Mesodermal cell (in vitro differentiated cells): ENCODE measurements at regions not wholly inside any gene's neighbourhood (a gene's known extent, or its start where the extent isn't known, plus 50 kb on each side); places are given as distances from the start of the nearest gene placed in this dataset.
A peak's percentile ranks its signal among the peaks of the same experiment; 100 is the strongest.

Experiments used
- H3K27ac ChIP-seq: 2 replicates; pipeline ENCODE4 v1.7.0; 2013; ENCODE audit warnings: mild to moderate bottlenecking, low read depth, low read length, moderate library complexity; ENCODE audit not compliant: severe bottlenecking
- H3K36me3 ChIP-seq: 2 replicates; pipeline ENCODE4 v1.7.1; 2013; ENCODE audit warnings: mild to moderate bottlenecking, low read length, moderate library complexity; ENCODE audit not compliant: control insufficient read depth, insufficient read depth
- H3K4me1 ChIP-seq: one replicate; pipeline ENCODE4 v1.7.1; 2013; ENCODE audit warnings: mild to moderate bottlenecking, low read length; ENCODE audit not compliant: insufficient read depth, control insufficient read depth, poor library complexity, severe bottlenecking
- H3K4me3 ChIP-seq: 2 replicates; pipeline ENCODE4 v1.7.0; 2013; ENCODE audit warnings: low read length, control low read depth, mild to moderate bottlenecking; ENCODE audit not compliant: insufficient read depth, poor library complexity, severe bottlenecking; ENCODE audit errors: extremely low read depth
- H3K9me3 ChIP-seq: 2 replicates; pipeline ENCODE4 v1.7.1; 2013; ENCODE audit warnings: mild to moderate bottlenecking, low read length, moderate library complexity; ENCODE audit not compliant: control insufficient read depth
- WGBS, 2 experiments: methylation state at CpG; one replicate each; pipeline ENCODE4 v1.1.5; 2013; ENCODE audit warnings: missing lambda C conversion rate in 2 of 2; ENCODE audit not compliant: insufficient coverage in 2 of 2; 5-methylcytosine and 5-hydroxymethylcytosine counted together

DNA sequence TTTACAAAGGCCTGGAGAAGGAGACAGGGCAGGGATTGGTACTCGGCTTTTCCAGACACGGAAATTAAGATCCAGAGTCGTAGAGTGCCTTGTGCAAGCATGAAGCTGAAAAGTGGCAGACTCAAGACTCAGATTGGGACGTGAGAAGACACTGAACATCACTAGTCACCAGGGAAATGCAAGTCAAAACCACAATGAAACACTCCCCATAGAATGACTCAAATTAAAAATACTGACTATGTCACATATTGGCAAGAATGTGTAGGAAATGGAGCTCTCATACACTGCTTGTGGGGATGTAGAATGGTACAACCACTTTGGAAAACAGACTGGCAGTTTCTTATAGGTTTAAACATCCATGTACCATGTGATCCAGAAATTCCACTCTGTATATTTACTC, 472.0 kb downstream of the RPS24 start:
- no peaks in the 10 kb centered on the region for H3K36me3 ChIP-seq
- 84 to 89% methylated on average over 3 to 4 of the region's 4 CpGs for WGBS, 2 experiments
- H3K9me3 ChIP-seq, result no peaks in the 10 kb centered on the region
- H3K4me3 ChIP-seq, result no peak overlapping the region
- H3K27ac ChIP-seq, result no peak overlapping the region
- peaks cover 16% of the 10 kb centered on the region for H3K4me1 ChIP-seq

DNA sequence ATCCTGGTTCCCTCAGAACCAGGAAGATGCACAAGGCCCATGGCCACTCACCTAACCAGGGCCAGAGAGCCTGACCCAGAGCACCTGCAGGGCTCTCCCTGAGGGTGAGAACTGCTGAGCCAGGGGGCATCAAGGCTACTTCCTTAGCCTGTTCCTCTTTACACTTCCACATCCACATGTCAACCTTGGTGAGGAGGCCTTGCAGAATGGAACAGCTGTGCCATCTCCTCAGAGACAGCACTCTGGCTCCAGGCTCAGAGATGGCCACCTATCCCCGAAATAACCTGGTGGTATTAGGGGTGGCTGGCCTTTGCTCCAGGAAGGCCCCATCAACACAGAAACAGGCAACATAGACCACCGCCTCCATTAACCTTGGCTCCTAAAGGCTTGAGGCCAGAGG, 473.0 kb downstream of the RPS24 start:
- Histone ChIP-seq H3K27ac (no peak overlapping the region), H3K36me3 (no peaks in the 10 kb centered on the region), H3K9me3 (no peaks in the 10 kb centered on the region), H3K4me1 (peaks cover 16% of the 10 kb centered on the region), H3K4me3 (no peak overlapping the region)
- WGBS, 2 experiments, result 100% methylated on average over 1 of the region's 2 CpGs; no CpG with 5 or more reads in 1 of the 2 experiments

DNA sequence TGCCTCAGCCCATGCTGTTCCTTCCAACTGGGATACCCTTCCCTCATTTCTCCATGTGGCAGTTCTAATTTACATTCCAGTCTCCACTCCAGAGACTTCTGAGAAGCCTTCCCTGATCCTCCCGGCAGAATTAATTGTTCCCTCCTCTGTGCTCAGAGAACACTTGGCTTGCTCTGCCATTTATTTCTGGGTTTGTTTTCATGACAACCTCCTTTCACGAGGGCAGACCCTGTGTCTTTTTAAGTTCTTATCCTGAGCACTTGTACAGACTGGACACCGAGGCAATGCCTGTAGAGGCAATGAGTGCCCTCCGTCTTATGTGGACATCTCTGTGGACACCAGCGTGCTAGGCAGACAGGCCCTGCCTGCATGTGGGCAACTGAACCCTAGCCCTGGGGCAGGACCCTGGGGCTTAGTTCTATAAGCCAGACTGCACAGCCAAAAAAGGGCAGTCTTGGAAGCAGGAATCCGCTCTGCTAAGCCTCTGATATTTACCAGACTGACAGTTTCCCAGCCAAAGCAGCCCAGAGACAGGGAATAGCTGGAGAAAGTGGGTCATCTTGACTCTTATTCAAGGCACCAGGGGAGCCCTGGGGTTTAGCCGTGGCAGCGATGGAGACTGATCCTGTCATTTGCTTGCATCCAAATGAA, 474.0 kb downstream of the RPS24 start:
- Histone ChIP-seq H3K4me3 (no peak overlapping the region), H3K9me3 (no peaks in the 10 kb centered on the region), H3K27ac (peak overlapping the region; percentile 62), H3K4me1 (peaks cover 5% of the 10 kb centered on the region), H3K36me3 (no peaks in the 10 kb centered on the region)
- WGBS, 2 experiments, result 76 to 87% methylated on average over 7 to 8 of the region's 8 CpGs

DNA sequence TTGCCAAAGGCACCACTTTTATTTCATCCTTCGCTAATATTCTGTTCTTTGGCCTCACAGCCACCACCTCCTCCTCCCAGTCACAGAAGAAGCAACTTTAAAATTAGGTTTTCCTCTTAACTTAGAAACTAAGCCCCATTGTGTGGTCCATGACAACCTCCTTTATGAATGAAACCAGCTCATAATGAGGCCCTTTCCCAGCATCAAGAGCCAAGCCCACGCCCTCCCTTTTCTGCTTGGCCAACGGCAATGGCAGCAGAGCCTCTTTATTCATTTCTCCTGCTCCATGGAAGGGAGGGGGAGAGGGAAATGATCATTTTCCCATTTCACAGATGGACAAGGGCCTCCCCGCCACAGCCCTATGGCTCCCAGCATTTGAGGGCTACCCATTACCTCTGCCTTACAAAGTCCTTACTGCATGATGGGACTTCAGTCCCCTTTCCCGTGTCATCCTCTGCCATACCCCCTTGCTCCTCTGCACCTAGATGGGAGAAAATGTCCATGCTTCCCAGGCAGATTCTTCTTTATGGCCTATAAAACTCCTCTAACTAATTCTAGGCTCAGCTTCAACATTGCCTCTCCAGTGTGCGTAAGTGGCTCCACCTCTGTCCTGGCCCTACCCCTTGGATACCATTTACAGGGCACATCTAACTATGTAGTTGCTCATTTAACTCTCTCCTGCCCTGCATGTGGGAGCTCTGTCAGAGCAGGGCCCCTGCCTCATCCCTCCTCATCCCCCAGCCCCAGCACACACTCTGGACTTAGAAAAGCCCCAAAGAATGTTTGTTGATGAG, 475.5 kb downstream of the RPS24 start:
- H3K27ac ChIP-seq, result no peak overlapping the region
- WGBS, 2 experiments, result 93 to 99% methylated on average over 4 of the region's 6 CpGs
- no peaks in the 10 kb centered on the region for H3K36me3 ChIP-seq
- H3K4me1 ChIP-seq, result no peaks in the 10 kb centered on the region
- no peak overlapping the region for H3K4me3 ChIP-seq
- no peaks in the 10 kb centered on the region for H3K9me3 ChIP-seq

DNA sequence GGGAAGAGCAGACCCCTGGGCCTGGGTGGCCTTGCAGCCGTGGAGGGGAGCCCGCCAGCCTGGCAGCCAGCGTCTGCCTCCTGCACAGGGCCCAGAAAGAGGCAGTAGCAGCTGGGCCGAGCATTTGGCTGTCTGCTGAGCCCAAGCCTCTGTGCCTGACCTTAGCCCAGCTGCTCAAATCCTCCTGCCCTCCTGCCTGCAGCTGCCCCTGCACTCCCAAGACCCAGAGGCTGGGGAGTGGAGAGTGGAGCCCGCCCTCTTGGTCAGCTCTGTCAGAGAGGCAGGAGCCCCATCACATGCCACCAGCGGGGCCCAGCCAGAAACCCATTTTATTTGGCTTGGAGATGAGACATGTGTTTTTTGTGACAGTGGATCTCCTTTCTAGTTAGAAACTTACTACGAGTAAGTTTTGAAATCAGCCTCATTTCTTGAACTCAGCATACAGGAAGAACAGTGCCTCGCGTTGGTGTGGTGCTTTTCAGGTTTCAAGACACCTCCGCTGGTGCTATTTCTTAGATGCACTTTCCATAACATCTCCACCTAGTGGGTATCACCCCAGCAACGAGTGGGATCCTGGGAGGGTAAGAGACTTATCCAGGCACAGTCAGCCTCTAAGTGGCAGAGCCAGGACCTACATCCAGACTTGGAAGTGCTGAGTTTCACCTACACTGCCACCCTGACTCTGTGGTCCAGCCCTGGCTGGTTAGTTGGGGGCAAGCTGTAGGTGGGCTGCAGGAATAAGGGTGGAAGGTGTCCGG, 477.1 kb downstream of the RPS24 start:
- 85 to 88% methylated on average over 9 to 10 of the region's 12 CpGs for WGBS, 2 experiments
- Histone ChIP-seq H3K27ac (no peak overlapping the region), H3K9me3 (no peaks in the 10 kb centered on the region), H3K4me1 (no peaks in the 10 kb centered on the region), H3K4me3 (no peak overlapping the region), H3K36me3 (no peaks in the 10 kb centered on the region)

DNA sequence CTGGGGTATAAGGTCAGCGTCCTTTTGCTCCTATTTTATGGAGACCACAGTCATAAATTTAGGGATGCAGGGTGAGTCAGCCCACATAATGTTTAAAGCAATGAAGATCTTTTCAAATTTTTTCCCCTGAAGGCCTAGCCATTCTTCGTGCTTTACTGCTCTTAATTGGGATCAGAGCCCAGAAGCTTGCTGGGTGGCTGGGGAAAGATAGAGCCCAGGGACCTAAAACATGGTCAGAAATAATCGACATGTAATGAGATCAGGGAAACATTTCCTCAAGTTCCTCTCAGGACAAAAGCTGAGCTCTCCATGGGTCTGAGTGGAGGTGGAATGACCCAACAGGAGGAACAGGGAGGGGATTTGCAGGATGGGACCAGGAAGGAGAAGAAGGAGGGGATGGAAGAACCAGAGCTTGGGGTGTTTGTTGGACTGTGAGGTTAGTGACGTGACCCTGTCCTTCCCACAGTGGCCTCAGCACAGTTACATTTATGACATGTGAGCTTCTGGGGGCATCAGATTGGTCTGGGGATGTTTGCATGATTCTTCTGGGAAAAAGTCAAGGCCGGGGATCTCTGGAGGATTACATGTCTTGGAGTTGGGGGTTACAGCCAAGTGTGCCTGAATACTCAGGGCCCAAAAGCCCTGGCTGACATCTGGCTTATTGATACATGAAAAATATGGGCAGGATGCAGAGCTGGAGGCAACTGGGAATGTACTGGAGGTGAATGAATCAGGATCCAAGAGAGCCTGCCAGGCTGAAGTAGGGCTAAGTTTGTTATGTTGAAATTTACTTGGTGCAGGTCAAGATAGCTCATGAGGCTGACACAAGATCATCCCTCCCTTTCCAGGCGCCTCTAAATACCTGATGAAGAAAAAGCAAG, 477.9 kb downstream of the RPS24 start:
- Histone ChIP-seq H3K27ac (no peak overlapping the region), H3K4me1 (no peaks in the 10 kb centered on the region), H3K36me3 (no peaks in the 10 kb centered on the region), H3K9me3 (no peaks in the 10 kb centered on the region), H3K4me3 (no peak overlapping the region)
- 93 to 97% methylated on average over 4 to 5 of the region's 6 CpGs for WGBS, 2 experiments

DNA sequence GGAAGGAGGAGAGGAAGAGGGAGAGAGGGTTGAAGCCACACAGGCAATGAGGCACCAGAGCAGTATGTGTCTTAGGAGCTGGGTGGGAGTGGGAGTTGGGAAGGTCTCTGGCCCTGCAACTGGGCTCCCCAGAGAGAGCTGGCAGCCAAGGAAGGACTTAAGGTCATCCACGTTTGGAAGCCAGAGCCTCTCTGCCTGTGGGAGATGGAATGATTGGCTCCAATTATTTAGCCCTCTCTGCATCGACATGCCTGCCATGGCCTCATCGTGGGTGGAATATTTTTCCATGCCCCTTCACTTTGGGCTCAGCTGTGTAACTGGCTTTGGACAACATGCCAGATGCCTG, 478.5 kb downstream of the RPS24 start:
- Histone ChIP-seq H3K9me3 (no peaks in the 10 kb centered on the region), H3K4me3 (no peak overlapping the region), H3K4me1 (no peaks in the 10 kb centered on the region), H3K36me3 (no peaks in the 10 kb centered on the region), H3K27ac (no peak overlapping the region)
- WGBS, 2 experiments, result 92 to 96% methylated on average over 3 of the region's 3 CpGs

DNA sequence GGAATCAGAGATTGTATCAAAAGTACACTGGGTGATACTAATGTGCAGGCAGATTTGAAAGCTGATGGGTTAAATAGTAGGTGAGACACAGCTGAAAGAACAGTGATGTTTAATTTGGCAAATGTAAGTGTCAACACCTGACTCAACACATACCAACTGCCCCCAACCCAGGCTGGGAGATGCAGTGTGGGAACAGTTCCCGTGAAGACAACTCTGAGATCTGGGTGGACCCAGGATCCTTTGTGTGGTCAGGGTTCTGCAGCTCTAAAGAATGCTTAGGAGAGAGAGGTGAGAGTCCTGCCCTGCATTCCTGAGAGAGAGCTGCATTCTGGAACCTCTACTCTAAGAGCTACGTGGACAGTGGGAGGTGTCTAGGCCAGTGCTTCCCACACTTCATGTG, 479.7 kb downstream of the RPS24 start:
- WGBS, 2 experiments, result 71 to 100% methylated on average over 1 of the region's 2 CpGs
- no peak overlapping the region for H3K27ac ChIP-seq
- H3K9me3 ChIP-seq, result no peaks in the 10 kb centered on the region
- no peak overlapping the region for H3K4me3 ChIP-seq
- H3K36me3 ChIP-seq, result no peaks in the 10 kb centered on the region
- no peaks in the 10 kb centered on the region for H3K4me1 ChIP-seq

DNA sequence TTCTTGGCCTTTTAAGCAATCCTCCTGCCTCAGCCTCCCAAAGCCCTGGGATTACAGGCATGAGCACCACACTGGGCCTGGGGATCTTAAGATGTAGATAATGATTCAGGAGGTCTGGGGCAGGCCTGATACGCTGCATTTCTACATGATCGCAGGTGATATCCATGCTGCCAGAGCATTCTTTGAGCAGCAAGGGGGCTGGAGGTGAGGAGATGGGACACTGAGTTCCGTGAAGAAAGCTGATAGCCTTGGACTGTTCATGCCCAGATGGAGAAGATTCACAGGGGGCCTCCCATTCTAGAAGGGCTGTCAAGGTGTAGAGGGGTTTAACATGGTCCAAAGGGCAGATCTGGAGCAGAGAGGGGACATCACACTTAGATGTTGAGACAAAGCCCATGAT, 480.3 kb downstream of the RPS24 start:
- Histone ChIP-seq H3K36me3 (no peaks in the 10 kb centered on the region), H3K27ac (no peak overlapping the region), H3K4me1 (no peaks in the 10 kb centered on the region), H3K9me3 (no peaks in the 10 kb centered on the region), H3K4me3 (no peak overlapping the region)
- WGBS, 2 experiments, result 96 to 100% methylated on average over 3 of the region's 3 CpGs

DNA sequence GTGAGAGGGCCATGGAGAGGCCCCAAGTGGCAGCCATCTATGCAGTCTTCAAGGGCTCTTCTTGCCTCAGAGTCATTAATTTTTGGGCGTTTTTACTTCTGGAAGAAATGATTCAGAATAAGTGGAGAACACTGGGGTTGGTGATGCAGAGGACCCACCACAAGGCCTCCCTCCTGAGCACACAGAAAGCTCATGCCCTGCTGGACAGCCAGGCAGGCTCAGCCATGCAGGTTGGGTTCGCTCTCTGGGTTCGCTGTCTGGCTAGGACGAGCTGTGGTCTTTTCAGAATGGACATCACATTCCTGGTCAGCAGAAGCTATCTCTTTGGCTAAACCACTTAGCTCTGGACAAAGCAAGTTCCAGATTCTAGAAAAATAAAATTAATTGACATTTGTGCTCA, 480.8 kb downstream of the RPS24 start:
- H3K27ac ChIP-seq, result no peak overlapping the region
- H3K4me1 ChIP-seq, result no peaks in the 10 kb centered on the region
- H3K9me3 ChIP-seq, result no peaks in the 10 kb centered on the region
- H3K4me3 ChIP-seq, result no peak overlapping the region
- WGBS, 2 experiments, result 72 to 96% methylated on average over 3 of the region's 4 CpGs
- no peaks in the 10 kb centered on the region for H3K36me3 ChIP-seq
